ENCODE measurements at regions not wholly inside any gene's neighbourhood (a gene's known extent, or its start where the extent isn't known, plus 50 kb on each side); places are given as distances from the start of the nearest gene placed in this dataset.

GRCh38 chr10:22765660-22766547 lies 51.5 kb upstream of the PIP4K2A start:
- DNase-seq = no peak

GRCh38 chr10:22764639-22765038 lies 50.3 kb upstream of the PIP4K2A start:
- no peak for DNase-seq
